Small intestine (tissue), 7 donors: ENCODE measurements at regions not wholly inside any gene's neighbourhood (a gene's known extent, or its start where the extent isn't known, plus 50 kb on each side); places are given as distances from the start of the nearest gene placed in this dataset.

ENCODE experiments used
- DNase-seq, 2 donors: peaks; one replicate each; pipeline versions ENCODE4 v3.0.0 to v3.0.0-alpha.2; 2013
- FAIRE-seq: peaks from 2 replicates; lab custom pipeline; 2012; peaks lifted over from hg19 to GRCh38; lab: Jason Lieb, UNC
- H3K27ac ChIP-seq, 3 donors: one replicate each; pipeline ENCODE4 v1.5.1; 2013; ENCODE audit warnings: low read length in 2 of 3, mild to moderate bottlenecking in 2 of 3, control low read depth in 1 of 3, inconsistent platforms in 1 of 3, low read depth in 1 of 3, moderate library complexity in 1 of 3
- H3K27me3 ChIP-seq, 3 donors: one replicate each; pipeline ENCODE4 v1.6.1; 2013; ENCODE audit warnings: low read length in 3 of 3, inconsistent platforms in 1 of 3; ENCODE audit not compliant: control insufficient read depth in 3 of 3, insufficient read depth in 3 of 3
- H3K36me3 ChIP-seq, 3 donors: one replicate each; pipeline ENCODE4 v1.6.1; 2013; ENCODE audit warnings: low read length in 3 of 3, inconsistent platforms in 1 of 3, low read depth in 1 of 3, mild to moderate bottlenecking in 1 of 3, moderate library complexity in 1 of 3; ENCODE audit not compliant: control insufficient read depth in 3 of 3, insufficient read depth in 2 of 3
- H3K4me1 ChIP-seq, 3 donors: one replicate each; pipeline ENCODE4 v1.6.1; 2013; ENCODE audit warnings: low read length in 2 of 3, inconsistent platforms in 1 of 3, low read depth in 1 of 3, mild to moderate bottlenecking in 1 of 3, moderate library complexity in 1 of 3; ENCODE audit not compliant: control insufficient read depth in 3 of 3, insufficient read depth in 2 of 3
- H3K4me3 ChIP-seq, 3 donors: one replicate each; pipeline ENCODE4 v1.5.1; 2013; ENCODE audit warnings: low read length in 3 of 3, control low read depth in 1 of 3, inconsistent platforms in 1 of 3, low read depth in 1 of 3, mild to moderate bottlenecking in 1 of 3, moderate library complexity in 1 of 3
- H3K9me3 ChIP-seq, 2 donors: one replicate each; pipeline ENCODE4 v1.6.1; 2013; ENCODE audit warnings: low read depth in 1 of 2, low read length in 1 of 2; ENCODE audit not compliant: control insufficient read depth in 2 of 2, insufficient read depth in 1 of 2
- WGBS, 3 donors: extraction: QIAGEN DNeasy Blood & Tissue Kit; methylation state at CpG; one replicate each; pipeline ENCODE4 v1.1.7; 2013; 5-methylcytosine and 5-hydroxymethylcytosine counted together
- donor health status: healthy with polysubstance abuse.
- donor health status: control.
- donor health status: control.
- donor health status: Bipolar disorder and iron deficiency.
- donor health status: healthy.

DNA sequence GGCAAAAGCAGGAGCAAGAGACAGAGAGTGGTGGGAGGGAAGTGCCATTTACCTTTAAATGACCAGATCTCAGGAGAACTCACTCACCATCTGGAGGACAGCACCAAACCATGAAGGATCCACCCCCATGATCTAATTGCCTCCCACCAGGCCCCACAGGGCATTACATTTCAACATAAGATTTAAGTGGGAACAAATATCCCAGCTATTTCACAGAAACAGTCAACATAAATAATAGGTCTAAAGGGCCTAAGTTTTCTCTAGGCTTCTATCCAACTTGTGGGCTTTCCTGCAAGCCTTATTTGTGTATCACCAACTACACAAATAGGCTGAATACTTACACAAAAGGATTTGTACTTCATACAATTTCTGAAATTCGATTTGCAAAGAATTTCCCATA is 196.8 kb upstream of the POT1 start:
- DNase-seq = no peak
- FAIRE-seq = no peak
- WGBS, 3 donors = 15 to 44% (median 24%) methylated on average over 1 of the region's 1 CpG

GRCh38 chr7:125125315-125125714 is 195.7 kb upstream of the POT1 start:
- DNase-seq = no peak
- H3K36me3 ChIP-seq = no peaks in the 10 kb centered on the region
- no peak for FAIRE-seq
- whole genome bisulfite sequencing, 3 donors = 88 to 90% (median 88%) methylated on average over 15 of the region's 15 CpGs
- no peaks in the 10 kb centered on the region for H3K4me1 ChIP-seq
- H3K27me3 ChIP-seq = no peaks in the 10 kb centered on the region
- H3K9me3 ChIP-seq = no peaks in the 10 kb centered on the region
- no peak overlapping the region for H3K4me3 ChIP-seq
- H3K27ac ChIP-seq = no peak overlapping the region

More for the DNA sequence above, 196.8 kb upstream of the POT1 start:
- Histone ChIP-seq H3K4me3 (no peak overlapping the region), H3K4me1 (no peaks in the 10 kb centered on the region), H3K9me3 (no peaks in the 10 kb centered on the region), H3K27ac (no peak overlapping the region), H3K27me3 (no peaks in the 10 kb centered on the region), H3K36me3 (no peaks in the 10 kb centered on the region)

- peak in 1 of 2 donors; percentile 4 for DNase-seq
- WGBS, 3 donors = 28 to 37% (median 35%) methylated on average over 2 of the region's 2 CpGs
- no peak overlapping the region for H3K4me3 ChIP-seq
- H3K36me3 ChIP-seq = no peaks in the 10 kb centered on the region
- H3K27me3 ChIP-seq = no peaks in the 10 kb centered on the region
- H3K27ac ChIP-seq = no peak overlapping the region
- H3K9me3 ChIP-seq = no peaks in the 10 kb centered on the region
- no peaks in the 10 kb centered on the region for H3K4me1 ChIP-seq
- FAIRE-seq = no peak
These were observed 192.5 kb upstream of the POT1 start for GRCh38 chr7:125122173-125122572.

DNA sequence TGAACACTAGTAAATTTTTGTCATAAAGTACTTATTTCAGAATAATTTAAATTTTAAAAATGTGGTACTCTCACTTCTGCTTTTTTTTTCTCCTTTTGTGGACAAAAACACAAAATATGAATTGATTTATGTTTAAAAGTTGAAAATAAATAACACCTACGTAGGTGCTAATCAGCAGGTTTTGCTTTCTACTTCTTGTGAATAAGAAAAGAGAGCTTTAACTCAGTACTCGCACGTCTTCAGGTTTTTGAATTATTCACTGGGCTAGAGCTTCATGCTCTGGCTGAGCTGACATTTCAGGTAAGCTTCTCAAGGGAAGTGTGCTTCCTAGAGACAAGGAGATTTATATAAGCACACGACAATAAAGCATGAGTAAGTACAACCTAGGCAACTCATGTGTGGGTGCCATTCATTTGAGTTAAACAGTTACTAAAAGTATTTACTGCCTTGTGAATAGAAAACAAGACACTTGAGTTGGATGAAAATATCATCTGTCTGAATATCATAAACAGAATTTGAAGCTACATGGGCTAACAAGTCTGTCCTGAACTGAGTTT is 190.0 kb upstream of the POT1 start:
- 28 to 53% (median 28%) methylated on average over 4 of the region's 4 CpGs for WGBS, 3 donors
- Histone ChIP-seq H3K36me3 (no peaks in the 10 kb centered on the region), H3K27ac (no peak overlapping the region), H3K9me3 (no peaks in the 10 kb centered on the region), H3K4me3 (no peak overlapping the region), H3K27me3 (no peaks in the 10 kb centered on the region), H3K4me1 (no peaks in the 10 kb centered on the region)
- FAIRE-seq (no peak), DNase-seq (peak in 1 of 2 donors; percentile 24)

DNA sequence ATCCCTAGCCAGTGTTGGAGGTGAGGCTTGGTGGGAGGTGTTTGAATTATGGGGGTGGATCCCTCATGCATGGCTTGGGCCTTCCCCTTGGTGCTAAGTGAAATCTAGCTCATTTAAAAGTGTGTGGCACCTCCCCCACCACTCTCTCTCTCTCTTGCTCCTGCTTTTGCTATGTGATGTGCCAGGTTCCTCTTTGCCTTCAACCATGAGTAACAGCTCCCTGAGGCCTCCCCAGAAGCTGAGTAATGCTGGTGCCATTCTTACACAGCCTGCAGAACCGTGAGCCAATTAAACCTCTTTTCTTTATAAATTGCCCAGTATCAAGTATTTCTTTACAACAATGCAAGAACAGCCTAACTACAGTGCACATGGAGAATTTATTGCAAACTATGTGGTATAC is 188.8 kb upstream of the POT1 start:
- Histone ChIP-seq H3K4me3 (no peak overlapping the region), H3K27ac (no peak overlapping the region), H3K9me3 (no peaks in the 10 kb centered on the region), H3K4me1 (no peaks in the 10 kb centered on the region), H3K27me3 (no peaks in the 10 kb centered on the region), H3K36me3 (no peaks in the 10 kb centered on the region)
- 56 to 72% (median 63%) methylated on average over 1 of the region's 1 CpG for WGBS, 3 donors
- FAIRE-seq (no peak), DNase-seq (no peak)

GRCh38 chr7:125112850-125113249 is 183.2 kb upstream of the POT1 start:
- no peaks in the 10 kb centered on the region for H3K4me1 ChIP-seq
- H3K36me3 ChIP-seq = no peaks in the 10 kb centered on the region
- 77 to 84% (median 83%) methylated on average over 2 of the region's 2 CpGs for WGBS, 3 donors
- H3K27ac ChIP-seq = no peak overlapping the region
- DNase-seq = no peak
- no peak overlapping the region for H3K4me3 ChIP-seq
- peaks cover 1 to 4% of the 10 kb centered on the region in 2 donors for H3K9me3 ChIP-seq
- FAIRE-seq = no peak
- no peaks in the 10 kb centered on the region for H3K27me3 ChIP-seq

DNA sequence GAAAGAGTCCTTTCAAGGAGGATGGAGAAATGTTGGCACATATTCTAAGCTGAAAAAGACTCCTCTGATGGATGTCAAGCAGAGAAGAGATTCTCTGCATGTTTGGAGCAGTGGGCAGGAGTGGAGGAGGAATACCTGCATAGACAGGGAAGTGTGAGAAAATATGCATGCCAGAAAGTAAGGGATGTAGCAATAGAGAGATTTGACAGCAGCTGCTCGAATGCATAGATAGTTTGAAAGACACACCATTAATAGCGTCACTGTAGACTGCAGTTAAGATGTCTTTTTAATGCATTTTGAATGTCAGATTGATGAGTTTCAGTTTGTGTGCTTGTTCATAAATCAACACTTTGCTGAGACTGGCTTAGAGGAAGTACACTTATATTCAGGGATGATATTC is 169.9 kb upstream of the POT1 start:
- H3K4me1 ChIP-seq = no peaks in the 10 kb centered on the region
- H3K4me3 ChIP-seq = no peak overlapping the region
- FAIRE-seq (no peak), DNase-seq (no peak)
- H3K9me3 ChIP-seq = no peaks in the 10 kb centered on the region
- no peak overlapping the region for H3K27ac ChIP-seq
- WGBS, 3 donors = 29 to 61% (median 58%) methylated on average over 2 of the region's 2 CpGs
- H3K27me3 ChIP-seq = no peaks in the 10 kb centered on the region
- no peaks in the 10 kb centered on the region for H3K36me3 ChIP-seq

GRCh38 chr7:125098377-125098970 is 168.8 kb upstream of the POT1 start:
- Histone ChIP-seq H3K4me3 (no peak overlapping the region), H3K4me1 (no peaks in the 10 kb centered on the region), H3K36me3 (no peaks in the 10 kb centered on the region), H3K27ac (no peak overlapping the region), H3K27me3 (no peaks in the 10 kb centered on the region), H3K9me3 (no peaks in the 10 kb centered on the region)
- WGBS, 3 donors = 82 to 100% (median 93%) methylated on average over 1 of the region's 1 CpG
- DNase-seq = no peak
- no peak for FAIRE-seq

DNA sequence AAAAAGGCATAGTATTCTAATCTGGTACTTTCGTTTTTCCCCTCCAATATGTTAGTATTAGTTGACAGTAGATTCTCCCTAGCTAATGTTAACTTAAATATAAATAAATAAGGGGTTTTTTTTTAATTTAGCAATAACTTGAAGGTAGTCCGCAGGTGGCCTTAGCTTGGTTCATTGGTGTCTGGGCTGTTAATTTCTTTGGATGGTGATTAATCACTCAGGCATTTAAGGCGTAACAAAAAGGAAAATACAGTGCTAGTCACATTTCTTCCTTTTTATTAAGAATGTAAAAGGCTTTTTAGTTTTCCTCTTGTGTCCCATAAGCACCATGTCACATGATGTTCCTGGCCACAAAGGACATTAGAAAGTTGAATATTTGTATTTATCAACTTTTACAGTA is 161.0 kb upstream of the POT1 start:
- H3K4me3 ChIP-seq = no peak overlapping the region
- no peaks in the 10 kb centered on the region for H3K4me1 ChIP-seq
- WGBS, 3 donors = 80 to 82% (median 81%) methylated on average over 3 of the region's 3 CpGs
- H3K9me3 ChIP-seq = no peaks in the 10 kb centered on the region
- H3K27ac ChIP-seq = no peak overlapping the region
- H3K36me3 ChIP-seq = no peaks in the 10 kb centered on the region
- DNase-seq = no peak
- H3K27me3 ChIP-seq = no peaks in the 10 kb centered on the region
- FAIRE-seq = no peak
